HepG2 (cell line): ENCODE measurements at regions not wholly inside any gene's neighbourhood (a gene's known extent, or its start where the extent isn't known, plus 50 kb on each side); places are given as distances from the start of the nearest gene placed in this dataset.

Experiments
- ATAC-seq: fragments of 200-7000 bp; cut with Tn5 transposase; 3 replicates; pipeline ENCODE4 v1.9.1; 2020; ENCODE audit warnings: mild to moderate bottlenecking, moderate library complexity
- BruUV-seq: library from RNA; stranded (reverse); fragments of 400-500 nt; replicated peaks from 2 replicates; lab custom pipeline; 2021; lab: Mats Ljungman, UMichigan
- CTCF ChIA-PET: fragments of 300-600 bp; formaldehyde crosslinking; extraction: SDS; loops from one replicate; lab custom pipeline; 2021; ENCODE audit warnings: low total read pairs, inconsistent platforms, low intra/inter-chr PET ratio; lab: Yijun Ruan, JAX
- POLR2A ChIA-PET: fragments of 350-600 bp; sonication (Branson Sonifier 250); formaldehyde crosslinking; loops from one replicate; lab custom pipeline; 2020; ENCODE audit warnings: antibody characterized with exemption, inconsistent platforms; lab: Yijun Ruan, JAX
- DNase-seq: peaks from one replicate; pipeline ENCODE4 v3.0.0-alpha.2; 2015; ENCODE audit warnings: low spot score
- FAIRE-seq: peaks from 3 replicates; lab custom pipeline; 2011; peaks lifted over from hg19 to GRCh38; lab: Jason Lieb, UNC
- H2AFZ ChIP-seq: one replicate; pipeline ENCODE4 v1.6.1; 2011; ENCODE audit warnings: low read length, inconsistent platforms
- H3K27ac ChIP-seq: fragments of 300-600 bp; 3 replicates; pipeline ENCODE4 v1.8.0; 2011; ENCODE audit warnings: mixed run types, mild to moderate bottlenecking, mixed read lengths, low read length, inconsistent platforms; ENCODE audit not compliant: insufficient read depth; ENCODE audit errors: extremely low read length
- H3K27me3 ChIP-seq, 2 experiments: fragments of 200-600 bp in 1 of 2; 2 replicates in 1 of 2; 3 replicates in 1 of 2; pipeline versions ENCODE4 v1.6.0 to v1.8.0; 2011; ENCODE audit warnings: low read length in 2 of 2, mild to moderate bottlenecking in 2 of 2, moderate library complexity in 2 of 2, inconsistent platforms in 1 of 2; ENCODE audit not compliant: insufficient read depth in 2 of 2, control insufficient read depth in 1 of 2
- H3K36me3 ChIP-seq, 2 experiments: fragments of 200-600 bp in 1 of 2; replicated peaks in 1 of 2; 2 replicates in 1 of 2; 3 replicates in 1 of 2; pipeline versions ENCODE4 v1.5.1 to v1.8.0; 2011; ENCODE audit warnings: low read length in 2 of 2, inconsistent platforms in 1 of 2; ENCODE audit not compliant: insufficient read depth in 2 of 2, control insufficient read depth in 1 of 2
- H3K4me1 ChIP-seq: 2 replicates; pipeline ENCODE4 v1.5.1; 2012; ENCODE audit warnings: low read length, inconsistent platforms; ENCODE audit not compliant: insufficient read depth
- H3K4me2 ChIP-seq: 2 replicates; pipeline ENCODE4 v1.6.0; 2011; ENCODE audit warnings: low read depth, low read length, inconsistent platforms
- H3K4me3 ChIP-seq, 3 experiments: fragments of 200-600 bp in 1 of 3; sonication (generic), shearing (Covaris generic) in 1 of 3; replicated peaks in 1 of 3; 2 replicates each; pipeline ENCODE4 v1.5.1; 2011 to 2016; ENCODE audit warnings: low read length in 3 of 3, inconsistent platforms in 2 of 3, low read depth in 2 of 3, mild to moderate bottlenecking in 2 of 3, control low read depth in 1 of 3, mixed read lengths in 1 of 3; ENCODE audit not compliant: insufficient read depth in 1 of 3
- H3K79me2 ChIP-seq: one replicate; pipeline ENCODE4 v1.6.1; 2011; ENCODE audit warnings: low read length, inconsistent platforms; ENCODE audit not compliant: insufficient read depth
- H3K9ac ChIP-seq: 2 replicates; pipeline ENCODE4 v1.6.0; 2011; ENCODE audit warnings: mild to moderate bottlenecking, low read depth, low read length, inconsistent platforms; ENCODE audit not compliant: insufficient read depth
- H3K9me3 ChIP-seq: 2 replicates; pipeline ENCODE4 v1.5.1; 2012; ENCODE audit warnings: mild to moderate bottlenecking, low read length
- H4K20me1 ChIP-seq: 2 replicates; pipeline ENCODE4 v1.6.0; 2011; ENCODE audit warnings: inconsistent platforms, mild to moderate bottlenecking, low read length, moderate library complexity; ENCODE audit not compliant: insufficient read depth
- JDP2 ChIP-seq: sonication (generic); formaldehyde crosslinking; IDR thresholded peaks from 2 replicates; pipeline ENCODE4 v1.8.1; 2022; ENCODE audit warnings: missing genetic modification reagents, borderline replicate concordance
- MTA3 ChIP-seq: sonication (generic); formaldehyde crosslinking; IDR thresholded peaks from 2 replicates; pipeline ENCODE4 v1.4.0; 2020; ENCODE audit warnings: missing genetic modification reagents
- NFATC3 ChIP-seq: sonication (generic); formaldehyde crosslinking; IDR thresholded peaks from 2 replicates; pipeline ENCODE4 v1.5.1; 2020; ENCODE audit warnings: mild to moderate bottlenecking, missing genetic modification reagents
- PAF1 ChIP-seq: IDR thresholded peaks from 2 replicates; pipeline ENCODE4 v1.6.1; 2016; ENCODE audit warnings: missing genetic modification reagents, missing compliant biosample characterization
- RARG ChIP-seq: sonication (generic); formaldehyde crosslinking; IDR thresholded peaks from 2 replicates; pipeline ENCODE4 v1.4.0; 2020; ENCODE audit warnings: low read depth, mild to moderate bottlenecking, missing genetic modification reagents
- THYN1 ChIP-seq: sonication (generic); formaldehyde crosslinking; IDR thresholded peaks from 2 replicates; pipeline ENCODE4 v1.8.1; 2023; ENCODE audit warnings: low read depth, mild to moderate bottlenecking, moderate library complexity, missing genetic modification reagents, borderline replicate concordance
- ZBTB8A ChIP-seq: sonication (generic); formaldehyde crosslinking; IDR thresholded peaks from 2 replicates; pipeline ENCODE4 v1.4.0; 2020; ENCODE audit warnings: mild to moderate bottlenecking, low read depth, missing genetic modification reagents, borderline replicate concordance
- ZKSCAN8 ChIP-seq: IDR thresholded peaks from 2 replicates; pipeline ENCODE4 v1.6.1; 2016; ENCODE audit warnings: borderline replicate concordance, missing genetic modification reagents, missing compliant biosample characterization
- ZNF326 ChIP-seq: sonication (generic); formaldehyde crosslinking; IDR thresholded peaks from 2 replicates; pipeline ENCODE4 v1.4.0; 2020; ENCODE audit warnings: missing genetic modification reagents, borderline replicate concordance
- ZSCAN29 ChIP-seq: sonication (generic); formaldehyde crosslinking; conservative IDR thresholded peaks from 2 replicates; pipeline ENCODE4 v1.4.0; 2020; ENCODE audit warnings: mild to moderate bottlenecking, missing genetic modification reagents
- WGBS: methylation state at CpG from one replicate; pipeline ENCODE4 v1.1.6; 2017; ENCODE audit warnings: low lambda C conversion rate; 5-methylcytosine and 5-hydroxymethylcytosine counted together
- in situ Hi-C: cut with HindIII; loops from 2 replicates; pipeline ENCODE4 v1.10.0; 2017; ENCODE audit warnings: low pct_unique_long_range_greater_than_20kb; ENCODE audit not compliant: extremely low pct_ligation_motif_present
- intact Hi-C: fragments of 100-400 bp; cut with micrococcal nuclease; formaldehyde crosslinking; loops from one replicate; pipeline ENCODE4 v1.10.0; 2022; ENCODE audit not compliant: unreplicated experiment
- TF ChIP-seq, protein P1 (sequence below), 2 experiments: sonication (generic) in 1 of 2; formaldehyde crosslinking in 1 of 2; IDR thresholded peaks; 2 replicates each; pipeline versions ENCODE4 v1.4.0 to v1.6.1; 2018 to 2020; ENCODE audit warnings: missing genetic modification reagents in 2 of 2, borderline replicate concordance in 1 of 2, low read depth in 1 of 2, mild to moderate bottlenecking in 1 of 2, missing biosample characterization in 1 of 2
- TF ChIP-seq, protein P2 (sequence below): IDR thresholded peaks from 2 replicates; pipeline ENCODE4 v1.6.1; 2016

DNA sequence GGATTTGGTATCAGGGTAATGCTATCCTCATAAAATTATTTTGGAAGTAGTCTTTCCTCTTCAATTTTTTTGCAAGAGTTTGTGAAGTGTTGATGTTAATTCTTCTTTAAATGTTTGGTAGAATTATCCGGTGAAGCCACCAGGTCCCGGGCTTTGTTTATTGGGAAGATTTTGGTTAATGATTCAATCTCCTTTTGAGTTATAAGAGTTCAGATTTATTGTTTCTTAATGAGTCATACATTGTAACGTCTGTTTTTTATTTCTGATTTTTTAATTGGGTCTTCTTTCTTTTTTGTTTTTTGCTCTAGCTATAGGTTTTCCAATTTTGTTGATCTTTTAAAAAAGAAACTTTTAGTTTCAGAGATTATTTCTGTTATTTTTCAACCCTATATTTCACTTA, 412.3 kb downstream of the PDGFC start:
- BruUV-seq: no TSS peak
- Histone ChIP-seq H3K36me3 (no peaks in the 10 kb centered on the region), H2AFZ (no peak overlapping the region), H3K4me1 (no peaks in the 10 kb centered on the region), H3K9me3 (no peaks in the 10 kb centered on the region), H3K27me3 (no peaks in the 10 kb centered on the region), H3K4me3 (no peak overlapping the region), H3K9ac (no peak overlapping the region), H4K20me1 (no peaks in the 10 kb centered on the region), H3K4me2 (no peak overlapping the region), H3K27ac (no peak overlapping the region), H3K79me2 (no peaks in the 10 kb centered on the region)
- 37% methylated on average over 3 of the region's 3 CpGs for WGBS
- intact Hi-C loops (no loop called here), in situ Hi-C loops (no loop called here)
- no peak for ATAC-seq
- no peak for DNase-seq
- POLR2A ChIA-PET: no interaction called here
- TF ChIP-seq RARG (CRISPR knock-in tag): no peak
- no peak for TF ChIP-seq THYN1
- TF ChIP-seq ZBTB8A (CRISPR knock-in tag): no peak
- TF ChIP-seq JDP2 (CRISPR knock-in tag): no peak
- no peak for TF ChIP-seq PAF1 (CRISPR knock-in tag)
- no peak for TF ChIP-seq MTA3
- TF ChIP-seq, protein P1, sequence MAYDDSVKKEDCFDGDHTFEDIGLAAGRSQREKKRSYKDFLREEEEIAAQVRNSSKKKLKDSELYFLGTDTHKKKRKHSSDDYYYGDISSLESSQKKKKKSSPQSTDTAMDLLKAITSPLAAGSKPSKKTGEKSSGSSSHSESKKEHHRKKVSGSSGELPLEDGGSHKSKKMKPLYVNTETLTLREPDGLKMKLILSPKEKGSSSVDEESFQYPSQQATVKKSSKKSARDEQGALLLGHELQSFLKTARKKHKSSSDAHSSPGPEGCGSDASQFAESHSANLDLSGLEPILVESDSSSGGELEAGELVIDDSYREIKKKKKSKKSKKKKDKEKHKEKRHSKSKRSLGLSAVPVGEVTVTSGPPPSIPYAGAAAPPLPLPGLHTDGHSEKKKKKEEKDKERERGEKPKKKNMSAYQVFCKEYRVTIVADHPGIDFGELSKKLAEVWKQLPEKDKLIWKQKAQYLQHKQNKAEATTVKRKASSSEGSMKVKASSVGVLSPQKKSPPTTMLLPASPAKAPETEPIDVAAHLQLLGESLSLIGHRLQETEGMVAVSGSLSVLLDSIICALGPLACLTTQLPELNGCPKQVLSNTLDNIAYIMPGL (CRISPR knock-in tag; IDR thresholded peaks at IDR 0.05; ENCODE audit: borderline replicate concordance in 1 of 2, low read depth in 1 of 2): no peak
- TF ChIP-seq ZNF326 (CRISPR knock-in tag): no peak
- no peak for TF ChIP-seq ZSCAN29
- TF ChIP-seq, protein P2, sequence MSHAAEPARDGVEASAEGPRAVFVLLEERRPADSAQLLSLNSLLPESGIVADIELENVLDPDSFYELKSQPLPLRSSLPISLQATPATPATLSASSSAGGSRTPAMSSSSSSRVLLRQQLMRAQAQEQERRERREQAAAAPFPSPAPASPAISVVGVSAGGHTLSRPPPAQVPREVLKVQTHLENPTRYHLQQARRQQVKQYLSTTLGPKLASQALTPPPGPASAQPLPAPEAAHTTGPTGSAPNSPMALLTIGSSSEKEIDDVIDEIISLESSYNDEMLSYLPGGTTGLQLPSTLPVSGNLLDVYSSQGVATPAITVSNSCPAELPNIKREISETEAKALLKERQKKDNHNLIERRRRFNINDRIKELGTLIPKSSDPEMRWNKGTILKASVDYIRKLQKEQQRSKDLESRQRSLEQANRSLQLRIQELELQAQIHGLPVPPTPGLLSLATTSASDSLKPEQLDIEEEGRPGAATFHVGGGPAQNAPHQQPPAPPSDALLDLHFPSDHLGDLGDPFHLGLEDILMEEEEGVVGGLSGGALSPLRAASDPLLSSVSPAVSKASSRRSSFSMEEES (CRISPR knock-in tag): no peak
- no peak for TF ChIP-seq ZKSCAN8
- no peak for TF ChIP-seq NFATC3 (CRISPR knock-in tag)
- CTCF ChIA-PET: no interaction called here
- no peak for FAIRE-seq
